GM23338 (cell line): ENCODE measurements at regions not wholly inside any gene's neighbourhood (a gene's known extent, or its start where the extent isn't known, plus 50 kb on each side); places are given as distances from the start of the nearest gene placed in this dataset.

ENCODE experiments used
- ATAC-seq: fragments of 200-7000 bp; cut with Tn5 transposase; 3 replicates; pipeline ENCODE4 v1.9.1; 2020
- DNase-seq: peaks from one replicate; pipeline ENCODE4 v3.0.0-alpha.2; 2015; ENCODE audit warnings: low spot score
- H2AFZ ChIP-seq: fragments of 200-600 bp; sonication (generic); 2 replicates; pipeline ENCODE4 v1.8.0; 2016; ENCODE audit warnings: antibody characterized with exemption, mild to moderate bottlenecking, moderate library complexity
- H3F3A ChIP-seq: fragments of 200-600 bp; sonication (generic); replicated peaks from 2 replicates; pipeline ENCODE4 v1.8.0; 2017; ENCODE audit warnings: antibody characterized with exemption, mixed run types, low read depth
- H3K27ac ChIP-seq: fragments of 200-600 bp; sonication (generic); 2 replicates; pipeline ENCODE4 v1.6.1; 2016; ENCODE audit warnings: low read depth
- H3K27me3 ChIP-seq: fragments of 200-600 bp; sonication (generic); 2 replicates; pipeline ENCODE4 v1.8.0; 2016; ENCODE audit warnings: mild to moderate bottlenecking, mixed run types, moderate library complexity; ENCODE audit not compliant: insufficient read depth
- H3K36me3 ChIP-seq: fragments of 200-600 bp; sonication (generic); 2 replicates; pipeline ENCODE4 v1.8.0; 2016; ENCODE audit warnings: mild to moderate bottlenecking; ENCODE audit not compliant: insufficient read depth
- H3K4me1 ChIP-seq: fragments of 200-600 bp; sonication (generic); 2 replicates; pipeline ENCODE4 v1.8.0; 2016; ENCODE audit warnings: mild to moderate bottlenecking, moderate library complexity; ENCODE audit not compliant: insufficient read depth
- H3K4me2 ChIP-seq: fragments of 200-600 bp; sonication (generic); 2 replicates; pipeline ENCODE4 v1.7.1; 2017; ENCODE audit warnings: mixed run types
- H3K4me3 ChIP-seq: fragments of 200-600 bp; sonication (generic); 2 replicates; pipeline ENCODE4 v1.6.1; 2016; ENCODE audit warnings: mixed run types
- H3K79me2 ChIP-seq: fragments of 200-600 bp; sonication (generic); replicated peaks from 2 replicates; pipeline ENCODE4 v1.8.0; 2017; ENCODE audit warnings: mild to moderate bottlenecking; ENCODE audit not compliant: insufficient read depth
- H3K9me2 ChIP-seq: fragments of 200-600 bp; sonication (generic); 2 replicates; pipeline ENCODE4 v1.8.0; 2017; ENCODE audit not compliant: insufficient read depth
- H4K20me1 ChIP-seq: fragments of 200-600 bp; sonication (generic); replicated peaks from 2 replicates; pipeline ENCODE4 v1.8.0; 2017; ENCODE audit warnings: mild to moderate bottlenecking; ENCODE audit not compliant: insufficient read depth
- H3K27ac Mint-ChIP-seq: 2 replicates; pipeline ENCODE4 v1.8.0; 2020; ENCODE audit warnings: inconsistent platforms, mild to moderate bottlenecking, moderate library complexity, mixed read lengths
- H3K27me3 Mint-ChIP-seq: 3 replicates; pipeline ENCODE4 v1.8.0; 2022; ENCODE audit warnings: low read depth, mild to moderate bottlenecking, moderate library complexity, mixed read lengths, inconsistent platforms; ENCODE audit not compliant: insufficient read depth, poor library complexity
- H3K36me3 Mint-ChIP-seq: 3 replicates; pipeline ENCODE4 v1.8.0; 2021; ENCODE audit warnings: low read depth, mild to moderate bottlenecking, inconsistent platforms, moderate library complexity, mixed read lengths
- H3K4me1 Mint-ChIP-seq: 3 replicates; pipeline ENCODE4 v1.8.0; 2020; ENCODE audit warnings: mild to moderate bottlenecking, inconsistent platforms, mixed read lengths
- H3K4me3 Mint-ChIP-seq: 3 replicates; pipeline ENCODE4 v1.8.0; 2021; ENCODE audit warnings: moderate library complexity, mild to moderate bottlenecking, inconsistent platforms, mixed read lengths
- H3K9me3 Mint-ChIP-seq: 3 replicates; pipeline ENCODE4 v1.8.0; 2020; ENCODE audit warnings: moderate library complexity, mild to moderate bottlenecking, inconsistent platforms, mixed read lengths
- CREB1 ChIP-seq: fragments of 250-450 bp; sonication (Bioruptor Pico); IDR thresholded peaks from 2 replicates; pipeline ENCODE4 v1.5.0; 2020; ENCODE audit warnings: low read depth, mild to moderate bottlenecking, moderate library complexity
- EZH2 ChIP-seq: fragments of 200-600 bp; sonication (generic); IDR thresholded peaks from one replicate; pipeline ENCODE4 v1.8.0; 2017; ENCODE audit warnings: antibody characterized with exemption, mild to moderate bottlenecking, low read depth; ENCODE audit not compliant: unreplicated experiment
- EZH2phosphoT487 ChIP-seq: fragments of 200-600 bp; sonication (generic); IDR thresholded peaks from one replicate; pipeline ENCODE4 v1.8.1; 2018; ENCODE audit warnings: antibody characterized with exemption; ENCODE audit not compliant: unreplicated experiment
- JUNB ChIP-seq: IDR thresholded peaks from one replicate; pipeline ENCODE4 v1.6.1; 2016; ENCODE audit warnings: antibody characterized with exemption; ENCODE audit not compliant: unreplicated experiment
- NANOG ChIP-seq: IDR thresholded peaks from 2 replicates; pipeline ENCODE4 v1.6.1; 2016; ENCODE audit warnings: antibody characterized with exemption, borderline replicate concordance
- POLR2AphosphoS5 ChIP-seq: IDR thresholded peaks from 2 replicates; pipeline ENCODE4 v1.6.1; 2016; ENCODE audit warnings: antibody characterized with exemption, low read depth
- STAT1 ChIP-seq: IDR thresholded peaks from one replicate; pipeline ENCODE4 v1.6.1; 2016; ENCODE audit warnings: antibody characterized with exemption; ENCODE audit not compliant: unreplicated experiment
- ZNF114 ChIP-seq: fragments of 250-450 bp; sonication (Bioruptor Pico); IDR thresholded peaks from 2 replicates; pipeline ENCODE4 v1.5.0; 2020; ENCODE audit warnings: mild to moderate bottlenecking, moderate library complexity
- ZNF331 ChIP-seq: fragments of 250-450 bp; sonication (Bioruptor Pico); IDR thresholded peaks from 2 replicates; pipeline ENCODE4 v1.5.0; 2020; ENCODE audit warnings: low read depth, mild to moderate bottlenecking, moderate library complexity
- ZNF462 ChIP-seq: fragments of 250-450 bp; sonication (Bioruptor Pico); IDR thresholded peaks from 2 replicates; pipeline ENCODE4 v1.5.0; 2020; ENCODE audit warnings: mild to moderate bottlenecking, moderate library complexity
- TF ChIP-seq, protein P1 (sequence below): IDR thresholded peaks from one replicate; pipeline ENCODE4 v1.6.1; 2018; ENCODE audit warnings: antibody characterized with exemption; ENCODE audit not compliant: unreplicated experiment
- TF ChIP-seq, protein P2 (sequence below): IDR thresholded peaks from 2 replicates; pipeline ENCODE4 v1.6.1; 2016; ENCODE audit warnings: antibody characterized with exemption
- TF ChIP-seq, protein P3 (sequence below), 2 experiments: fragments of 200-600 bp in 1 of 2; sonication (generic) in 1 of 2; conservative IDR thresholded peaks; 2 replicates each; pipeline versions ENCODE4 v1.5.1 to v1.6.1; 2016 to 2017; ENCODE audit warnings: antibody characterized with exemption in 2 of 2, low read depth in 2 of 2, mild to moderate bottlenecking in 2 of 2, moderate library complexity in 1 of 2

DNA sequence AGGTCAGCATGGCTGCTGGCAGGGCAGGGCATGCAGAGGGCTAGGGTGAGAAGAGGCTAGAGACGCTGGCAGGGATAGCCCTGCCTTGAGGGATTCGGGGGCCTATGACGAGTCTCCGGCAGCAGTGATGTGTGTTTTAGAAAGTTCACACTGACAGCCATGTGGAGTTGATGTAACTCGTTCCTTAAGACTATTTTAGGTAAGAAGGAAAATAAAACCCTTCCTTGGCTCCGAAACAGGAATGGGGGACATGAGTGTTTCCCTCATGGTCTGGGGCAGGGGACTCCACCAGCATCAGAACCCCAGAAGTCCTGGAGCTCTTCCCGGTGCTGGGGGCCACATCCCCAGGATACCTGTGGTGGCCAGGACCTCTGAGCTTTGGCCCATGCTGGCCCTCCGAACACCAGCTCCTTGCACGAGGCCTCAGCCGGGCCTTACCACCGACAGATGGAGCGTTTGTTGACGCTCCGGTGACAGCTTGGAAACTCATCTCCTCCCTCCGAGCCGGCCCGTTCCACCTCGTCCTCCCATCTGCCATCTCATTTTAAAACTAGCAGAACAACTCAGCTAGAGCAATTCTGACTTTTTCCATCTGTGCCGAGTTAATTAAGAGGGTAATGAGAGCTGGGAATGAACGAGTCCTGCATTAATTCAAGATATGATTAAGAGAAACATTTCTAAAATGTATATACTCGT lies 337.7 kb downstream of the CDK5RAP2 start:
- no peak overlapping the region for H3K4me3 Mint-ChIP-seq
- no peaks in the 10 kb centered on the region for H3K27me3 ChIP-seq

More for the DNA sequence above, 337.7 kb downstream of the CDK5RAP2 start:
- H3K27ac ChIP-seq = no peak overlapping the region
- H3K4me1 Mint-ChIP-seq = 0 out of 3 replicates have a peak, but pooled peaks cover 2% of the 10 kb centered on the region
- no peak for DNase-seq
- H3K36me3 ChIP-seq = 0 out of 2 replicates have a peak, but pooled peaks cover 5% of the 10 kb centered on the region
- H2AFZ ChIP-seq = no peak overlapping the region
- H3K4me3 ChIP-seq = no peak overlapping the region
- H3K27ac Mint-ChIP-seq = no peak overlapping the region
- H4K20me1 ChIP-seq = no peaks in the 10 kb centered on the region
- no peak for ATAC-seq
- H3K27me3 Mint-ChIP-seq = peaks cover 3% of the 10 kb centered on the region
- TF ChIP-seq ZNF331 (CRISPR knock-in tag) = no peak
- no peak for TF ChIP-seq JUNB
- TF ChIP-seq NANOG = no peak
- TF ChIP-seq, protein P1, sequence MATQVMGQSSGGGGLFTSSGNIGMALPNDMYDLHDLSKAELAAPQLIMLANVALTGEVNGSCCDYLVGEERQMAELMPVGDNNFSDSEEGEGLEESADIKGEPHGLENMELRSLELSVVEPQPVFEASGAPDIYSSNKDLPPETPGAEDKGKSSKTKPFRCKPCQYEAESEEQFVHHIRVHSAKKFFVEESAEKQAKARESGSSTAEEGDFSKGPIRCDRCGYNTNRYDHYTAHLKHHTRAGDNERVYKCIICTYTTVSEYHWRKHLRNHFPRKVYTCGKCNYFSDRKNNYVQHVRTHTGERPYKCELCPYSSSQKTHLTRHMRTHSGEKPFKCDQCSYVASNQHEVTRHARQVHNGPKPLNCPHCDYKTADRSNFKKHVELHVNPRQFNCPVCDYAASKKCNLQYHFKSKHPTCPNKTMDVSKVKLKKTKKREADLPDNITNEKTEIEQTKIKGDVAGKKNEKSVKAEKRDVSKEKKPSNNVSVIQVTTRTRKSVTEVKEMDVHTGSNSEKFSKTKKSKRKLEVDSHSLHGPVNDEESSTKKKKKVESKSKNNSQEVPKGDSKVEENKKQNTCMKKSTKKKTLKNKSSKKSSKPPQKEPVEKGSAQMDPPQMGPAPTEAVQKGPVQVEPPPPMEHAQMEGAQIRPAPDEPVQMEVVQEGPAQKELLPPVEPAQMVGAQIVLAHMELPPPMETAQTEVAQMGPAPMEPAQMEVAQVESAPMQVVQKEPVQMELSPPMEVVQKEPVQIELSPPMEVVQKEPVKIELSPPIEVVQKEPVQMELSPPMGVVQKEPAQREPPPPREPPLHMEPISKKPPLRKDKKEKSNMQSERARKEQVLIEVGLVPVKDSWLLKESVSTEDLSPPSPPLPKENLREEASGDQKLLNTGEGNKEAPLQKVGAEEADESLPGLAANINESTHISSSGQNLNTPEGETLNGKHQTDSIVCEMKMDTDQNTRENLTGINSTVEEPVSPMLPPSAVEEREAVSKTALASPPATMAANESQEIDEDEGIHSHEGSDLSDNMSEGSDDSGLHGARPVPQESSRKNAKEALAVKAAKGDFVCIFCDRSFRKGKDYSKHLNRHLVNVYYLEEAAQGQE = no peak
- TF ChIP-seq CREB1 (CRISPR knock-in tag) = no peak
- no peak for TF ChIP-seq ZNF462 (CRISPR knock-in tag)
- TF ChIP-seq, protein P2, sequence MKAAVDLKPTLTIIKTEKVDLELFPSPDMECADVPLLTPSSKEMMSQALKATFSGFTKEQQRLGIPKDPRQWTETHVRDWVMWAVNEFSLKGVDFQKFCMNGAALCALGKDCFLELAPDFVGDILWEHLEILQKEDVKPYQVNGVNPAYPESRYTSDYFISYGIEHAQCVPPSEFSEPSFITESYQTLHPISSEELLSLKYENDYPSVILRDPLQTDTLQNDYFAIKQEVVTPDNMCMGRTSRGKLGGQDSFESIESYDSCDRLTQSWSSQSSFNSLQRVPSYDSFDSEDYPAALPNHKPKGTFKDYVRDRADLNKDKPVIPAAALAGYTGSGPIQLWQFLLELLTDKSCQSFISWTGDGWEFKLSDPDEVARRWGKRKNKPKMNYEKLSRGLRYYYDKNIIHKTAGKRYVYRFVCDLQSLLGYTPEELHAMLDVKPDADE = no peak
- no peak for TF ChIP-seq EZH2
- TF ChIP-seq EZH2phosphoT487 = no peak
- no peak for TF ChIP-seq POLR2AphosphoS5
- no peak for TF ChIP-seq ZNF114 (CRISPR knock-in tag)
- TF ChIP-seq STAT1 = no peak
- TF ChIP-seq, protein P3, sequence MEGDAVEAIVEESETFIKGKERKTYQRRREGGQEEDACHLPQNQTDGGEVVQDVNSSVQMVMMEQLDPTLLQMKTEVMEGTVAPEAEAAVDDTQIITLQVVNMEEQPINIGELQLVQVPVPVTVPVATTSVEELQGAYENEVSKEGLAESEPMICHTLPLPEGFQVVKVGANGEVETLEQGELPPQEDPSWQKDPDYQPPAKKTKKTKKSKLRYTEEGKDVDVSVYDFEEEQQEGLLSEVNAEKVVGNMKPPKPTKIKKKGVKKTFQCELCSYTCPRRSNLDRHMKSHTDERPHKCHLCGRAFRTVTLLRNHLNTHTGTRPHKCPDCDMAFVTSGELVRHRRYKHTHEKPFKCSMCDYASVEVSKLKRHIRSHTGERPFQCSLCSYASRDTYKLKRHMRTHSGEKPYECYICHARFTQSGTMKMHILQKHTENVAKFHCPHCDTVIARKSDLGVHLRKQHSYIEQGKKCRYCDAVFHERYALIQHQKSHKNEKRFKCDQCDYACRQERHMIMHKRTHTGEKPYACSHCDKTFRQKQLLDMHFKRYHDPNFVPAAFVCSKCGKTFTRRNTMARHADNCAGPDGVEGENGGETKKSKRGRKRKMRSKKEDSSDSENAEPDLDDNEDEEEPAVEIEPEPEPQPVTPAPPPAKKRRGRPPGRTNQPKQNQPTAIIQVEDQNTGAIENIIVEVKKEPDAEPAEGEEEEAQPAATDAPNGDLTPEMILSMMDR (conservative IDR thresholded peaks at IDR 0.05; ENCODE audit: low read depth in 2 of 2) = no peak
- 0 out of 3 replicates have a peak, but pooled peaks cover 3% of the 10 kb centered on the region for H3K9me3 Mint-ChIP-seq
- H3F3A ChIP-seq = no peaks in the 10 kb centered on the region
- H3K79me2 ChIP-seq = no peaks in the 10 kb centered on the region
- H3K4me2 ChIP-seq = no peak overlapping the region
- no peaks in the 10 kb centered on the region for H3K36me3 Mint-ChIP-seq
- H3K4me1 ChIP-seq = no peaks in the 10 kb centered on the region
- H3K9me2 ChIP-seq = 0 out of 2 replicates have a peak, but pooled peaks cover 6% of the 10 kb centered on the region
